ENCODE measurements at regions not wholly inside any gene's neighbourhood (a gene's known extent, or its start where the extent isn't known, plus 50 kb on each side); places are given as distances from the start of the nearest gene placed in this dataset.
"Not testable (repeated sequence)": the region's sequence is repeated elsewhere in the genome, so short reads cannot be mapped to it uniquely, and the experiment has no call there.

DNA sequence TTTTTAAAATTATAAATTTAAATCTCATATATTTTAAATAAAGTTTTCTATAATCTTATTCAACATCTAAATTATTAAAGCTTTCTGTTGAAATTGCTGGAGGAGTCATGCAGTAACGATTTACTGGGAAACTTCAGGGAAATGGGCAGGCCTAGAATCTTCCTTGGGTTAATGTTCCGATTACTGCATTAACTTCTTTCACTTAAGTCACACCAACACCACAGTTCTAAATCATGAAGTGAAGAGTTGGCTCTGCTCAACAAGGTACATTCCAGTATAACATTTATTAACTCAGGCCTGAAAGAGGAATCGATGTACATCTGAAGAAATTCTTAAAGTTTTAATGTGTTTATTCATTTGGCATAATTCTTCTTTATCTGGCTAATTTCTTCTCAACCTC lies 244.3 kb downstream of the CCER1 start:
- no peak for DNase-seq (ENCODE audit: low read depth in 4 of 4, low spot score in 2 of 4)

- DNase-seq (ENCODE audit: low read depth in 4 of 4, low spot score in 2 of 4) = no peak
These were observed 248.9 kb downstream of the CCER1 start for GRCh38 chr12:90706036-90706435.

DNA sequence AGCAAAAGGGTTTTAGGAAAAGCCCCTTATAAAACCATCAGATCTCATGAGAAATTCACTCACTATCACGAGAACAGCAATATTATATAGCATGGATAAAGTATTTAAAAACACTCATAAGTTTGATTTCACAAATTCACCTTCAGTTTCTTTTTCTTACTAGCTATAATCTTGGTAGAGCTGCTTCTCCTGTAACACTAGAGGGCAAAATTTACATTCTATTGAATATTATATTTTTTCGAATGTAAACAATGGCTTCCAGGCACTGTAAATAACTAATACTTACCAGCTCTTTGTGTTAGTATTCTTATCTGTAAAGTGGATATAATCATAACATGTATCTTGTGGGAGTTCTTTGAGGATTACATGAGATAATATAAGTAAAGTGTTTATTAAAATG lies 259.6 kb downstream of the CCER1 start:
- DNase-seq (ENCODE audit: low read depth in 4 of 4, low spot score in 2 of 4) = no peak

GRCh38 chr12:90690120-90690519 lies 264.9 kb downstream of the CCER1 start:
- no peak for DNase-seq (ENCODE audit: low read depth in 4 of 4, low spot score in 2 of 4)

DNA sequence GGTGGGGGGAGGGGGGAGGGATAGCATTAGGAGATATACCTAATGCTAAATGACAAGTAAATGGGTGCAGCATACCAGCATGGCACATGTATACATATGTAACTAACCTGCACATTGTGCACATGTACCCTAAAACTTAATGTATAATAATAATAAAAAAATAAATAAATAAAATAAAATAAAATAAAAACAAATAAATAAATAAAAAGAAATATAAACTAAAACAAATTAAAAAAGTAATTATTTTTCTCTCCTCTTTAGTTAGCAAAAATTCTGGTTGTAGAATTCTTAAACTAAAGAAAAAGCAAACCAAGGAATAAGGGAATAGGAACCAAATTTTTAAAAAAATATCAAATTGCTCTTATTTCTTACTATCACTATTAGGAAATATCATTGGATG lies 267.3 kb downstream of the CCER1 start:
- not testable (repeated sequence) for DNase-seq (ENCODE audit: low read depth in 4 of 4, low spot score in 2 of 4)

GRCh38 chr12:90683871-90684270 lies 271.1 kb downstream of the CCER1 start:
- no peak for DNase-seq (ENCODE audit: low read depth in 4 of 4, low spot score in 2 of 4)

- no peak for DNase-seq (ENCODE audit: low read depth in 4 of 4, low spot score in 2 of 4)
These were observed 272.6 kb downstream of the CCER1 start for GRCh38 chr12:90682398-90682797.

DNA sequence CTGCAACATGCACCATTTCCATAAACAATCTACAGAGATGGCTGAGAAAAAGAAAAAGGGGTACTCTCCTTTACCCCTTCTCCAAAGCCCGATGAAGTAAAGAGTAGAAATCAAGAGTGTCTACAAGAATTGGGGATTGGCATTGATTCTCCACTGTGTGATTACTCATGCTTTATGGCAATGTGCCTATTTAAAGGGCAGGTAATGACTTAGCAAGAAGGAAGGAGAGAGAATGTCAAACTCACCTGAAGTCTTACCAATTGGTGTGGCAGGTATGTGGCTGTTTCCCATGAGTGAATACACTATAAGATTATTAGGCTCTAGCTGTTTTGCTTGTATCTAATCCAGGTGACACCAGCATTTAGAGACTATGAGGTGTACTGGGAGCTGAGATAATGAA lies 275.3 kb downstream of the CCER1 start:
- DNase-seq (ENCODE audit: low read depth in 4 of 4, low spot score in 2 of 4) = no peak

DNA sequence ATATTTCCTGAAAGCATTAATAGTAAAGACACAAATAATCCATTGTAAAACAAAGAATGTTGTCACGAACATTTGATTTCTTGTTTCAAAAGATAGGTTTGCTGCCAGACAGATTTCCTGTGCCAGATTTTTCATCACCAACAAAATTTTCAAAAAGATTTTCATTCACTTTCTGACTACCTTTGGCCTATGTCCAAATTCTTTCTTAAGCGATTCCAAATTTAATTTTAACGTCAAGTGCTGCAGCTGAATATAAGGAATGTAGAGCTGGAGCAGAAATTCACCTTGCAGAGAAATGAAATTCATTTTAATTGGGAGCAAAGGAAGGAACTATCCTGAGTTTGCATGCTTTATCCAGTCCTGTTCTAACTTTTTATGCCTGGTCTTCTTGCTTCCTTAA lies 277.4 kb downstream of the CCER1 start:
- no peak for DNase-seq (ENCODE audit: low read depth in 4 of 4, low spot score in 2 of 4)

GRCh38 chr12:90677055-90677454 lies 277.9 kb downstream of the CCER1 start:
- DNase-seq (ENCODE audit: low read depth in 4 of 4, low spot score in 2 of 4) = no peak

DNA sequence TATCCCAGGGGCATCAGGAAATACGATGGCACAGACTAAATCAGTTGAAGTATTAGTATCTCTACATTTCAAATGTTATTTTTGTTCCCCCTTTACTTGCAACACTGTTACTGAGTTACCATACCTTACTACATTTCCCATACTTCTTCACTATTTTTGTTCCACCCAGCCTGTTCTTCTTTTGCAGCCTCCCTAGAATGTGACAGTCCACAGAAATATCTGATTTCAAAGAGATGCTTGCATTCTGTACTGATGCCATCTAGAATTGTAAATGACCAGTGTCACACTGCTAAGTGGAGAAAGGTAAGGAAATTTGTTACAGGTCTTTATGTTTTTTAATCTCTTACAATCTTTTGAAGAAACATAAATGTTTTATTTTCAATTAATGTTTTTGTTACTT lies 279.9 kb downstream of the CCER1 start:
- DNase-seq (ENCODE audit: low read depth in 4 of 4, low spot score in 2 of 4) = no peak

DNA sequence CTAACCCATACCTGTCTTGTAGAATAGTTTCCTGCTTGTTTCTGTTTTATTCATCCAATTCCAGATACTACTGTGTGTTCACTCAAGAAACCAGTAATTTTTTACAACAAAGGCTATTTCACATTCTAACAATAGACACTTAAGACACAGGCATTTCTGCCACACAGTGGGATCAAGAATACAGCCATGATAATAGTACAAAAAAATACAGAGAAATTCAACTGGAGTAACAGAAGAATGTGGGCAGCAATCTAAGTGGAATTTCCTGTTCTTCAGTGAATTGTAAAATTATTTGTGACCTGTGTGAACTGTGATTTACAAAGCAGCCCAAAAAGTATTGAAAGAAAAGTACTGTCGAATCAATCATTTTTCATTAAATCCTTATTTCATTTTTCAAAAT lies 282.9 kb downstream of the CCER1 start:
- no peak for DNase-seq (ENCODE audit: low read depth in 4 of 4, low spot score in 2 of 4)

- DNase-seq (ENCODE audit: low read depth in 4 of 4, low spot score in 2 of 4) = not testable (repeated sequence)
These were observed 291.0 kb downstream of the CCER1 start for GRCh38 chr12:90663949-90664348.

DNA sequence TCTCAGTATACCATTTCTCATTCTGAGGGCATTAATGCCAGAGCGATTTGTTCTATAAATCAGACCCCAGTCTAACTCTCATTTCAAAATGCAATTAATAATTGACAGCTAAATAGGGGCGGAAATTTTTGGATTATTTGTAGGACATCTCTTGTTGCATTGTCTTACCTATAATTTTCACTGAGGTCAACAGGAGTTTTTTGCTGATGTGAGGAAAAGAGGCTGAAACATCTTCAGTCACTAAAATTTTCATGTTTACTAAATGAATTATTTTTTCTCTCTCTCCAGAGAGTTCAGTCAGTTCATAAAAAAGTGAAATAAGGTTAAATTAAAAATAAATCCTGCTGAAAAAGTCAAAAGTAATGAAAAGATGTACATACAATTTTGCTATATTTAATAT lies 295.9 kb downstream of the CCER1 start:
- no peak for DNase-seq (ENCODE audit: low read depth in 4 of 4, low spot score in 2 of 4)

DNA sequence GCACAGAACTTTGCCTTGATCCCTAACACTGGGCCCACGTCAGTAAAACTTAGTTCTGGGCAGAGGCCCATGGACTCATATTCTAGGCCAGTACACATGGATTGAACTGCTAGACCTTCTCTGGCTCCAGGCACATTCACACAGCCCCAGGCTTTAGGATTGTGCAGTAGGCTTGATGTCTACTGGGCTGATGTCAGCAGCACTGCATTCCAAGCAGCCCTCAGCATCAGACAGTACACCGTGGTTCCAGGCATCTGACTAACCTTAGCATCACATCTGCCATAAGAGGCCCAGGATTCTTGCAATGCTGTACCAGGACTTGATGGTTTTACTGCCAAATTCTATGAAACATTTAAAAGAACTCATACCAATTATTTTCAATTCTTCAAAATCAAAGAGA lies 301.9 kb downstream of the CCER1 start:
- DNase-seq (ENCODE audit: low read depth in 4 of 4, low spot score in 2 of 4) = no peak

DNA sequence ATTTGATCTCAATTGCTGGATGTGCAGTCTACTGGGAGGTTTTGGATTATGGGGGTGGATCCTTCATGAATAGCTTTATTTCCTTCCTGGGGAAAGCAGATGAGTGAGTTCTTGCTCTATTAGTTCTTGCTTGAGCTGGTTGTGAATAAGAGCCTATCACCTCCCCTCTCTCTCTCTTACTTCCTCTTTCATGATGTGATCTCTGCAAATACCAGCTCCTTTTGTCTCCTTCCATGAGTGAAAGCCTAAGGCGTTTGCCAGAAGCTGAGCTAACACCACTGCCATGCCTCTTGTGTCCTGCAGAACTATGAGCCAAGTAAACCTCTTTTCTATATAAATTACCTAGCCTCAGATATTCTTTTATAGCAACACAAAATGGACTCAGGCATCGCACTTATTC lies 302.7 kb downstream of the CCER1 start:
- DNase-seq (ENCODE audit: low read depth in 4 of 4, low spot score in 2 of 4) = no peak

- DNase-seq (ENCODE audit: low read depth in 4 of 4, low spot score in 2 of 4) = no peak
These were observed 309.8 kb downstream of the CCER1 start for GRCh38 chr12:90645181-90645580.

GRCh38 chr12:90631591-90632212 lies 323.3 kb downstream of the CCER1 start:
- DNase-seq (ENCODE audit: low read depth in 4 of 4, low spot score in 2 of 4) = no peak

- DNase-seq (ENCODE audit: low read depth in 4 of 4, low spot score in 2 of 4) = no peak
These were observed 325.0 kb downstream of the CCER1 start for GRCh38 chr12:90630006-90630405.

- DNase-seq (ENCODE audit: low read depth in 4 of 4, low spot score in 2 of 4) = no peak
These were observed 326.8 kb downstream of the CCER1 start for GRCh38 chr12:90628213-90628612.

- no peak for DNase-seq (ENCODE audit: low read depth in 4 of 4, low spot score in 2 of 4)
These were observed 327.6 kb downstream of the CCER1 start for GRCh38 chr12:90627180-90627896.

- DNase-seq (ENCODE audit: low read depth in 4 of 4, low spot score in 2 of 4) = no peak
These were observed 332.5 kb downstream of the CCER1 start for GRCh38 chr12:90622431-90622830.

- DNase-seq (ENCODE audit: low read depth in 4 of 4, low spot score in 2 of 4) = no peak
These were observed 333.0 kb downstream of the CCER1 start for GRCh38 chr12:90621927-90622326.

All from left renal cortex interstitium (tissue), 4 donors.